Colonic mucosa (tissue), 4 donors: ENCODE measurements at regions not wholly inside any gene's neighbourhood (a gene's known extent, or its start where the extent isn't known, plus 50 kb on each side); places are given as distances from the start of the nearest gene placed in this dataset.
"Not testable (repeated sequence)": the region's sequence is repeated elsewhere in the genome, so short reads cannot be mapped to it uniquely, and the experiment has no call there.

Source experiments
- DNase-seq: peaks from one replicate; pipeline ENCODE4 v3.0.0-alpha.2; 2020
- H3K27ac ChIP-seq: fragments of 200-600 bp; one replicate; pipeline ENCODE4 v1.8.0; 2021
- H3K27me3 ChIP-seq: fragments of 200-600 bp; one replicate; pipeline ENCODE4 v1.8.0; 2021
- H3K36me3 ChIP-seq: fragments of 200-600 bp; one replicate; pipeline ENCODE4 v1.8.0; 2021
- H3K4me1 ChIP-seq: fragments of 200-600 bp; one replicate; pipeline ENCODE4 v1.8.0; 2021; ENCODE audit warnings: mild to moderate bottlenecking
- H3K4me3 ChIP-seq: fragments of 200-600 bp; one replicate; pipeline ENCODE4 v1.8.0; 2021
- H3K9ac ChIP-seq, 2 donors: one replicate each; pipeline ENCODE4 v1.7.0; 2013; ENCODE audit warnings: control low read depth in 2 of 2, low read depth in 2 of 2, low read length in 2 of 2
- H3K9me3 ChIP-seq: fragments of 200-600 bp; one replicate; pipeline ENCODE4 v1.8.0; 2021
- CTCF ChIP-seq: fragments of 200-600 bp; IDR thresholded peaks from one replicate; pipeline ENCODE4 v1.8.0; 2022; ENCODE audit warnings: antibody characterized with exemption, mild to moderate bottlenecking
- intact Hi-C: fragments of 100-400 bp; cut with DNase I; formaldehyde crosslinking; loops from one replicate; pipeline ENCODE4 v1.14.1; 2022
- donor health status: healthy.
- donor health status: DM: no; HTN: no; CAD: no.
- donor health status: DM: no; HTN: no; CAD: no.

GRCh38 chr2:16183345-16183744, 243.0 kb downstream of the MYCN start:
- no peak overlapping the region for H3K9ac ChIP-seq
- no peaks in the 10 kb centered on the region for H3K27me3 ChIP-seq
- no peaks in the 10 kb centered on the region for H3K36me3 ChIP-seq
- H3K4me1 ChIP-seq = no peaks in the 10 kb centered on the region
- intact Hi-C loops = no loop called here
- H3K4me3 ChIP-seq = no peak overlapping the region
- no peak for DNase-seq
- no peak for TF ChIP-seq CTCF
- H3K9me3 ChIP-seq = no peaks in the 10 kb centered on the region
- no peak overlapping the region for H3K27ac ChIP-seq

GRCh38 chr2:16182841-16183240, 242.5 kb downstream of the MYCN start:
- no peak overlapping the region for H3K4me3 ChIP-seq
- no peaks in the 10 kb centered on the region for H3K9me3 ChIP-seq
- H3K27me3 ChIP-seq = no peaks in the 10 kb centered on the region
- H3K27ac ChIP-seq = no peak overlapping the region
- DNase-seq = no peak
- H3K9ac ChIP-seq = no peak overlapping the region
- intact Hi-C loops = no loop called here
- TF ChIP-seq CTCF = no peak
- H3K36me3 ChIP-seq = no peaks in the 10 kb centered on the region
- H3K4me1 ChIP-seq = no peaks in the 10 kb centered on the region

- H3K4me1 ChIP-seq, H3K27ac ChIP-seq, intact Hi-C loops, DNase-seq, H3K9me3 ChIP-seq, H3K27me3 ChIP-seq, H3K9ac ChIP-seq, H3K4me3 ChIP-seq, H3K36me3 ChIP-seq: not testable (repeated sequence)
These were observed 242.0 kb downstream of the MYCN start for GRCh38 chr2:16182311-16182815.

GRCh38 chr2:16181741-16182090, 241.4 kb downstream of the MYCN start:
- Histone ChIP-seq H3K4me3 (no peak overlapping the region), H3K36me3 (no peaks in the 10 kb centered on the region), H3K27ac (no peak overlapping the region), H3K9me3 (no peaks in the 10 kb centered on the region), H3K27me3 (no peaks in the 10 kb centered on the region), H3K9ac (no peak overlapping the region), H3K4me1 (no peaks in the 10 kb centered on the region)
- no peak for TF ChIP-seq CTCF
- no peak for DNase-seq
- intact Hi-C loops = no loop called here

GRCh38 chr2:16181062-16181740, 240.9 kb downstream of the MYCN start:
- H3K27me3 ChIP-seq = no peaks in the 10 kb centered on the region
- H3K9me3 ChIP-seq = no peaks in the 10 kb centered on the region
- DNase-seq = no peak
- H3K36me3 ChIP-seq = no peaks in the 10 kb centered on the region
- no peak for TF ChIP-seq CTCF
- no peak overlapping the region for H3K9ac ChIP-seq
- intact Hi-C loops = no loop called here
- no peak overlapping the region for H3K4me3 ChIP-seq
- no peaks in the 10 kb centered on the region for H3K4me1 ChIP-seq
- no peak overlapping the region for H3K27ac ChIP-seq

- no peaks in the 10 kb centered on the region for H3K9me3 ChIP-seq
- no peak for TF ChIP-seq CTCF
- no peak overlapping the region for H3K27ac ChIP-seq
- H3K27me3 ChIP-seq = no peaks in the 10 kb centered on the region
- no peaks in the 10 kb centered on the region for H3K4me1 ChIP-seq
- H3K4me3 ChIP-seq = no peak overlapping the region
- no peak overlapping the region for H3K9ac ChIP-seq
- intact Hi-C loops = no loop called here
- no peak for DNase-seq
- H3K36me3 ChIP-seq = no peaks in the 10 kb centered on the region
These were observed 240.3 kb downstream of the MYCN start for GRCh38 chr2:16180631-16181030.
